ENCODE measurements at regions not wholly inside any gene's neighbourhood (a gene's known extent, or its start where the extent isn't known, plus 50 kb on each side); places are given as distances from the start of the nearest gene placed in this dataset.

GRCh38 chr18:56256659-56257058, 381.7 kb downstream of the TXNL1 start:
- Mint-ChIP-seq H3K36me3 (peaks cover 1% of the 10 kb centered on the region), H3K27me3 (ENCODE audit: low read depth) (no peaks in the 10 kb centered on the region), H3K27ac (no peak overlapping the region), H3K4me3 (no peak overlapping the region), H3K9me3 (peaks cover 10% of the 10 kb centered on the region), H3K4me1 (peaks cover 10% of the 10 kb centered on the region)
- no peak for TF ChIP-seq CTCF (IDR thresholded peaks at IDR 0.05; ENCODE audit: unreplicated experiment)
- DNase-seq (ENCODE audit: low spot score in 2 of 2, unreplicated experiment in 2 of 2), result no peak

- no peak overlapping the region for H3K4me3 Mint-ChIP-seq
- TF ChIP-seq CTCF (IDR thresholded peaks at IDR 0.05; ENCODE audit: unreplicated experiment), result no peak
- H3K27ac Mint-ChIP-seq, result no peak overlapping the region
Observed at GRCh38 chr18:56255381-56255780, 383.0 kb downstream of the TXNL1 start.

GRCh38 chr18:56252456-56252855, 385.9 kb downstream of the TXNL1 start:
- TF ChIP-seq CTCF (IDR thresholded peaks at IDR 0.05; ENCODE audit: unreplicated experiment), result no peak
- no peak overlapping the region for H3K4me3 Mint-ChIP-seq
- H3K9me3 Mint-ChIP-seq, result peaks cover 10% of the 10 kb centered on the region
- H3K27ac Mint-ChIP-seq, result no peak overlapping the region
- H3K36me3 Mint-ChIP-seq, result peaks cover 1% of the 10 kb centered on the region
- DNase-seq (ENCODE audit: low spot score in 2 of 2, unreplicated experiment in 2 of 2), result no peak
- H3K4me1 Mint-ChIP-seq, result peaks cover 9% of the 10 kb centered on the region
- no peaks in the 10 kb centered on the region for H3K27me3 Mint-ChIP-seq (ENCODE audit: low read depth)

More at GRCh38 chr18:56255381-56255780, 383.0 kb downstream of the TXNL1 start:
- H3K4me1 Mint-ChIP-seq, result peaks cover 10% of the 10 kb centered on the region
- H3K9me3 Mint-ChIP-seq, result peaks cover 10% of the 10 kb centered on the region
- H3K36me3 Mint-ChIP-seq, result peaks cover 1% of the 10 kb centered on the region
- no peak for DNase-seq (ENCODE audit: low spot score in 2 of 2, unreplicated experiment in 2 of 2)
- no peaks in the 10 kb centered on the region for H3K27me3 Mint-ChIP-seq (ENCODE audit: low read depth)

- Mint-ChIP-seq H3K4me3 (no peak overlapping the region), H3K4me1 (peaks cover 15% of the 10 kb centered on the region), H3K27me3 (ENCODE audit: low read depth) (no peaks in the 10 kb centered on the region), H3K9me3 (peaks cover 8% of the 10 kb centered on the region), H3K36me3 (no peaks in the 10 kb centered on the region), H3K27ac (no peak overlapping the region)
- TF ChIP-seq CTCF (IDR thresholded peaks at IDR 0.05; ENCODE audit: unreplicated experiment), result no peak
- DNase-seq (ENCODE audit: low spot score in 2 of 2, unreplicated experiment in 2 of 2), result no peak
Observed at GRCh38 chr18:56248610-56249235, 389.7 kb downstream of the TXNL1 start.

GRCh38 chr18:56246916-56247315, 391.5 kb downstream of the TXNL1 start:
- no peak for DNase-seq (ENCODE audit: low spot score in 2 of 2, unreplicated experiment in 2 of 2)
- peaks cover 12% of the 10 kb centered on the region for H3K9me3 Mint-ChIP-seq
- H3K27me3 Mint-ChIP-seq (ENCODE audit: low read depth), result no peaks in the 10 kb centered on the region
- no peak overlapping the region for H3K4me3 Mint-ChIP-seq
- no peak for TF ChIP-seq CTCF (IDR thresholded peaks at IDR 0.05; ENCODE audit: unreplicated experiment)
- no peak overlapping the region for H3K27ac Mint-ChIP-seq
- no peaks in the 10 kb centered on the region for H3K36me3 Mint-ChIP-seq
- H3K4me1 Mint-ChIP-seq, result peaks cover 15% of the 10 kb centered on the region
